Erythroblast (primary cell): ENCODE measurements at regions not wholly inside any gene's neighbourhood (a gene's known extent, or its start where the extent isn't known, plus 50 kb on each side); places are given as distances from the start of the nearest gene placed in this dataset.
"Not testable (repeated sequence)": the region's sequence is repeated elsewhere in the genome, so short reads cannot be mapped to it uniquely, and the experiment has no call there.

Experiments used
- DNase-seq, 2 experiments: peaks; one replicate each; lab custom pipeline; 2025; lab: John Stamatoyannopoulos, UW
- GATA1 ChIP-seq: IDR thresholded peaks from 2 replicates; pipeline ENCODE4 v1.6.1; 2011; ENCODE audit warnings: low read depth, mild to moderate bottlenecking, control low read depth, low read length, moderate library complexity
- POLR2A ChIP-seq: IDR thresholded peaks from 2 replicates; pipeline ENCODE4 v1.6.1; 2011; ENCODE audit warnings: mild to moderate bottlenecking, low read length

GRCh38 chr7:46291050-46291438 lies 370.0 kb upstream of the IGFBP3 start:
- DNase-seq, result no peak
- no peak for TF ChIP-seq GATA1
- no peak for TF ChIP-seq POLR2A

GRCh38 chr7:46290374-46291049 lies 369.4 kb upstream of the IGFBP3 start:
- TF ChIP-seq GATA1 (no peak), POLR2A (no peak)

GRCh38 chr7:46288861-46289260 lies 367.8 kb upstream of the IGFBP3 start:
- no peak for TF ChIP-seq POLR2A
- no peak for TF ChIP-seq GATA1
- DNase-seq, result no peak

More at GRCh38 chr7:46290374-46291049, 369.4 kb upstream of the IGFBP3 start:
- DNase-seq, result no peak

GRCh38 chr7:46288010-46288409 lies 366.9 kb upstream of the IGFBP3 start:
- DNase-seq, result no peak
- TF ChIP-seq GATA1 (no peak), POLR2A (no peak)

- no peak for TF ChIP-seq GATA1
- no peak for TF ChIP-seq POLR2A
- DNase-seq, result no peak
These were observed 365.9 kb upstream of the IGFBP3 start for GRCh38 chr7:46286957-46287356.

- TF ChIP-seq POLR2A, result no peak
- no peak for TF ChIP-seq GATA1
These were observed 365.3 kb upstream of the IGFBP3 start for GRCh38 chr7:46286356-46286755.

GRCh38 chr7:46285878-46286277 lies 364.8 kb upstream of the IGFBP3 start:
- DNase-seq, result no peak
- TF ChIP-seq GATA1 (no peak), POLR2A (no peak)

More at GRCh38 chr7:46286356-46286755, 365.3 kb upstream of the IGFBP3 start:
- no peak for DNase-seq

- no peak for TF ChIP-seq POLR2A
- no peak for TF ChIP-seq GATA1
- DNase-seq, result no peak
These were observed 362.8 kb upstream of the IGFBP3 start for GRCh38 chr7:46283852-46284251.

GRCh38 chr7:46282155-46282554 lies 361.1 kb upstream of the IGFBP3 start:
- TF ChIP-seq GATA1 (no peak), POLR2A (no peak)
- no peak for DNase-seq

- no peak for DNase-seq
- TF ChIP-seq POLR2A (no peak), GATA1 (no peak)
These were observed 360.0 kb upstream of the IGFBP3 start for GRCh38 chr7:46281071-46281470.

- no peak for TF ChIP-seq GATA1
- TF ChIP-seq POLR2A, result no peak
- DNase-seq, result no peak
These were observed 358.2 kb upstream of the IGFBP3 start for GRCh38 chr7:46279290-46279689.

- TF ChIP-seq POLR2A, result no peak
- TF ChIP-seq GATA1, result no peak
- DNase-seq, result no peak
These were observed 343.6 kb upstream of the IGFBP3 start for GRCh38 chr7:46264646-46265045.

- DNase-seq, result not testable (repeated sequence)
These were observed 340.6 kb upstream of the IGFBP3 start for GRCh38 chr7:46261638-46262037.

- DNase-seq, result no peak
- TF ChIP-seq GATA1, result no peak
- TF ChIP-seq POLR2A, result no peak
These were observed 338.9 kb upstream of the IGFBP3 start for GRCh38 chr7:46259947-46260346.

GRCh38 chr7:46257761-46258448 lies 336.8 kb upstream of the IGFBP3 start:
- TF ChIP-seq GATA1 (no peak), POLR2A (no peak)

More at GRCh38 chr7:46257761-46258448, 336.8 kb upstream of the IGFBP3 start:
- no peak for DNase-seq
